B cell (primary cell): ENCODE measurements at regions not wholly inside any gene's neighbourhood (a gene's known extent, or its start where the extent isn't known, plus 50 kb on each side); places are given as distances from the start of the nearest gene placed in this dataset.

Experiments used
- ATAC-seq: fragments of 200-7000 bp; cut with Tn5 transposase; one replicate; pipeline ENCODE4 v1.10.0; 2021; ENCODE audit warnings: low read depth, mild to moderate bottlenecking, moderate number of reproducible peaks, moderate library complexity
- CTCF ChIA-PET: fragments of 350-600 bp; sonication (Branson Sonifier 250); formaldehyde crosslinking; loops from one replicate; lab custom pipeline; 2021; ENCODE audit warnings: antibody characterized with exemption, inconsistent platforms; lab: Charles Lee
- POLR2A ChIA-PET: fragments of 350-600 bp; sonication (Branson Sonifier 250); formaldehyde crosslinking; loops from one replicate; lab custom pipeline; 2021; ENCODE audit warnings: antibody characterized with exemption; lab: Charles Lee
- DNase-seq: peaks from one replicate; pipeline ENCODE4 v3.0.0; 2013
- H2AFZ ChIP-seq: 2 replicates; pipeline ENCODE4 v1.6.1; 2012; ENCODE audit warnings: mild to moderate bottlenecking, low read depth, low read length; ENCODE audit not compliant: insufficient read depth, poor library complexity, severe bottlenecking
- H3K27ac ChIP-seq, 2 donors: 1 replicate in 1 of 2; 2 replicates in 1 of 2; pipeline ENCODE4 v1.5.1; 2012 to 2013; ENCODE audit warnings: low read length in 2 of 2, mild to moderate bottlenecking in 2 of 2, moderate library complexity in 1 of 2
- H3K27me3 ChIP-seq, 4 experiments: fragments of 200-600 bp in 1 of 4; sonication (generic) in 1 of 4; replicated peaks in 1 of 4; 1 replicate in 2 of 4; 2 replicates in 2 of 4; pipeline versions ENCODE4 v1.6.1 to v1.7.0; 2013 to 2016; ENCODE audit warnings: low read length in 3 of 4, mild to moderate bottlenecking in 2 of 4, mixed read lengths in 1 of 4, moderate library complexity in 1 of 4; ENCODE audit not compliant: insufficient read depth in 4 of 4, control insufficient read depth in 3 of 4; ENCODE audit errors: control extremely low read depth in 1 of 4
- H3K36me3 ChIP-seq, 2 experiments: replicated peaks in 1 of 2; 1 replicate in 1 of 2; 2 replicates in 1 of 2; pipeline versions ENCODE4 v1.6.1 to v1.7.1; 2013; ENCODE audit warnings: low read length in 1 of 2; ENCODE audit not compliant: insufficient read depth in 2 of 2, control insufficient read depth in 1 of 2; ENCODE audit errors: control extremely low read depth in 1 of 2, extremely low read depth in 1 of 2
- H3K4me1 ChIP-seq, 2 donors: fragments of 200-600 bp in 1 of 2; sonication (generic) in 1 of 2; 1 replicate in 1 of 2; 2 replicates in 1 of 2; pipeline versions ENCODE4 v1.5.1 to v1.6.1; 2013 to 2017; ENCODE audit warnings: low read length in 2 of 2; ENCODE audit not compliant: control insufficient read depth in 2 of 2, insufficient read depth in 2 of 2
- H3K4me2 ChIP-seq: replicated peaks from 2 replicates; pipeline ENCODE3; 2012; ENCODE audit warnings: mild to moderate bottlenecking, low read depth, low read length; ENCODE audit not compliant: poor library complexity, severe bottlenecking
- H3K4me3 ChIP-seq, 5 experiments: fragments of 200-600 bp in 1 of 5; sonication (generic) in 1 of 5; 1 replicate in 3 of 5; 2 replicates in 2 of 5; pipeline versions ENCODE4 v1.5.1 to v1.7.0; 2011 to 2016; ENCODE audit warnings: low read length in 4 of 5, mild to moderate bottlenecking in 4 of 5, low read depth in 2 of 5, control low read depth in 1 of 5, moderate library complexity in 1 of 5; ENCODE audit not compliant: insufficient read depth in 1 of 5; ENCODE audit errors: control extremely low read depth in 1 of 5, extremely low read depth in 1 of 5
- H3K79me2 ChIP-seq: fragments of 200-600 bp; sonication (generic); one replicate; pipeline ENCODE4 v1.6.0; 2016; ENCODE audit warnings: low read length; ENCODE audit not compliant: control insufficient read depth, insufficient read depth
- H3K9ac ChIP-seq: fragments of 200-600 bp; sonication (generic); 2 replicates; pipeline ENCODE4 v1.6.1; 2017; ENCODE audit warnings: mild to moderate bottlenecking, low read length, moderate library complexity
- H3K9me3 ChIP-seq, 3 donors: one replicate each; pipeline versions ENCODE4 v1.6.1 to v1.7.1; 2013; ENCODE audit warnings: low read length in 2 of 3; ENCODE audit not compliant: control insufficient read depth in 2 of 3, insufficient read depth in 1 of 3; ENCODE audit errors: control extremely low read depth in 1 of 3
- H4K20me1 ChIP-seq: 2 replicates; pipeline ENCODE4 v1.6.0; 2012; ENCODE audit warnings: mild to moderate bottlenecking, low read length; ENCODE audit not compliant: insufficient read depth, control insufficient read depth, poor library complexity, severe bottlenecking
- H3K27ac Mint-ChIP-seq: one replicate; pipeline ENCODE4 v1.8.0; 2021; ENCODE audit warnings: mixed read lengths
- H3K27me3 Mint-ChIP-seq: one replicate; pipeline ENCODE4 v1.8.0; 2021; ENCODE audit warnings: mixed read lengths
- H3K4me1 Mint-ChIP-seq: one replicate; pipeline ENCODE4 v1.8.0; 2021; ENCODE audit warnings: mixed read lengths
- H3K4me3 Mint-ChIP-seq: one replicate; pipeline ENCODE4 v1.8.0; 2021; ENCODE audit warnings: mixed read lengths
- H3K9me3 Mint-ChIP-seq: one replicate; pipeline ENCODE4 v1.8.0; 2022; ENCODE audit warnings: mixed read lengths; ENCODE audit not compliant: insufficient read depth
- CTCF ChIP-seq: fragments of 200-600 bp; IDR thresholded peaks from one replicate; pipeline ENCODE4 v1.8.0; 2022; ENCODE audit warnings: antibody characterized with exemption, mild to moderate bottlenecking
- EZH2 ChIP-seq: IDR thresholded peaks from 2 replicates; pipeline ENCODE4 v1.6.1; 2012; ENCODE audit warnings: borderline replicate concordance, low read depth, mild to moderate bottlenecking, moderate library complexity, low read length; ENCODE audit not compliant: insufficient read depth, poor library complexity, severe bottlenecking
- WGBS: methylation state at CpG from one replicate; pipeline ENCODE4 v1.1.5; 2013; ENCODE audit warnings: missing lambda C conversion rate; ENCODE audit not compliant: insufficient coverage; 5-methylcytosine and 5-hydroxymethylcytosine counted together
- intact Hi-C: fragments of 100-400 bp; cut with micrococcal nuclease; formaldehyde crosslinking; loops from one replicate; pipeline ENCODE4 v1.10.0; 2022

- TF ChIP-seq EZH2 (no peak), CTCF (no peak)
- DNase-seq: no peak
Observed at GRCh38 chr5:156006026-156006647, 320.8 kb upstream of the SGCD start.

GRCh38 chr5:156008844-156009243, 318.1 kb upstream of the SGCD start:
- POLR2A ChIA-PET: no interaction called here

More at GRCh38 chr5:156006026-156006647, 320.8 kb upstream of the SGCD start:
- Histone ChIP-seq H2AFZ (no peak overlapping the region), H3K27me3 (no peaks in the 10 kb centered on the region), H3K9me3 (no peaks in the 10 kb centered on the region), H3K4me2 (no peak overlapping the region), H3K9ac (no peak overlapping the region), H4K20me1 (no peaks in the 10 kb centered on the region), H3K79me2 (no peaks in the 10 kb centered on the region), H3K4me3 (no peak overlapping the region), H3K36me3 (no peaks in the 10 kb centered on the region), H3K4me1 (no peaks in the 10 kb centered on the region), H3K27ac (no peak overlapping the region)
- H3K27ac Mint-ChIP-seq: no peak overlapping the region
- no peak for ATAC-seq
- 67% methylated on average over 2 of the region's 6 CpGs for WGBS
- H3K4me1 Mint-ChIP-seq: no peaks in the 10 kb centered on the region
- POLR2A ChIA-PET: no interaction called here
- CTCF ChIA-PET: no interaction called here
- intact Hi-C loops: no loop called here
- H3K9me3 Mint-ChIP-seq: no peaks in the 10 kb centered on the region
- no peaks in the 10 kb centered on the region for H3K27me3 Mint-ChIP-seq
- no peak overlapping the region for H3K4me3 Mint-ChIP-seq

More at GRCh38 chr5:156008844-156009243, 318.1 kb upstream of the SGCD start:
- Histone ChIP-seq H3K36me3 (no peaks in the 10 kb centered on the region), H3K4me3 (no peak overlapping the region), H3K79me2 (no peaks in the 10 kb centered on the region), H3K4me2 (no peak overlapping the region), H3K9me3 (peaks cover 0 to 4% (median 0%) of the 10 kb centered on the region in 3 donors), H3K27ac (no peak overlapping the region), H3K9ac (no peak overlapping the region), H2AFZ (no peak overlapping the region), H4K20me1 (no peaks in the 10 kb centered on the region), H3K27me3 (no peaks in the 10 kb centered on the region), H3K4me1 (no peaks in the 10 kb centered on the region)
- ATAC-seq (no peak), DNase-seq (no peak)
- H3K9me3 Mint-ChIP-seq: no peaks in the 10 kb centered on the region
- CTCF ChIA-PET: no interaction called here
- H3K27me3 Mint-ChIP-seq: no peaks in the 10 kb centered on the region
- no CpG with 5 or more reads among the region's 1 CpG for WGBS
- intact Hi-C loops: no loop called here
- no peaks in the 10 kb centered on the region for H3K4me1 Mint-ChIP-seq
- H3K27ac Mint-ChIP-seq: no peak overlapping the region
- TF ChIP-seq CTCF (no peak), EZH2 (no peak)
- no peak overlapping the region for H3K4me3 Mint-ChIP-seq
